Caki2 (cell line): ENCODE measurements at regions not wholly inside any gene's neighbourhood (a gene's known extent, or its start where the extent isn't known, plus 50 kb on each side); places are given as distances from the start of the nearest gene placed in this dataset.

Experiments used
- DNase-seq: peaks from one replicate; pipeline ENCODE4 v3.0.0-alpha.2; 2015; ENCODE audit warnings: low read depth
- in situ Hi-C: cut with HindIII; loops from 2 replicates; pipeline ENCODE4 v1.10.0; 2016; ENCODE audit warnings: low sequenced_read_pairs, low pct_unique_long_range_greater_than_20kb, mixed read lengths

DNA sequence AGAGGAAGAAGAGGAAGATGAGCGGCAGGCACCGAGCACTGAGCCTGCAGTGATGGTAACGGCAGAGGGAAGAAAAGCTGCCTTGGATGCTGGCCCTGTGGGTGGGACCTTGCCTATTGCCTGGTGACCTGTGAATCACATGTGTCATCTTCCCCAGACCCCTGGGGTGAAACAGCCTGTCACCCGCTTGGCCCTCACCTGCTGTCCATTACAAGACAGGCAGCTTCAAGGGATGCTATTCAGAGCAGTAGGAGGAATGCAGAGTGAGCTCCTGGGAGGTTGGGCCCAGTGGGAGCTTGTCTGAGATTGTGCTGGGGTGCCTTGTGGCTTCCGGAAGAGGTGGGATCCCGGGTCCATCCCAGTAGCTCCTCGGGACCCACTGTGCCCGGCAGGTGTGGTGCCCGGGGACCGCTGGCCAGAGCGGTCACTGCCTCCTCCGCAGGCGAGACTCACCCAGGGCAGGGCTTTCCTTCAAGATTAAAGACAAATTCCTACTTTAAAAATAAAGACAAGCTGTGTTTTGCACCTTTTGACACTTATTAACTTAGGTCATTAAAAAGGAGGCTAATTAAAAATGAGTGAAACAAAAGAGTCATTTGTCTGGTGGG, 440.2 kb upstream of the MKI67 start:
- DNase-seq: no peak
- in situ Hi-C loops: no loop called here

DNA sequence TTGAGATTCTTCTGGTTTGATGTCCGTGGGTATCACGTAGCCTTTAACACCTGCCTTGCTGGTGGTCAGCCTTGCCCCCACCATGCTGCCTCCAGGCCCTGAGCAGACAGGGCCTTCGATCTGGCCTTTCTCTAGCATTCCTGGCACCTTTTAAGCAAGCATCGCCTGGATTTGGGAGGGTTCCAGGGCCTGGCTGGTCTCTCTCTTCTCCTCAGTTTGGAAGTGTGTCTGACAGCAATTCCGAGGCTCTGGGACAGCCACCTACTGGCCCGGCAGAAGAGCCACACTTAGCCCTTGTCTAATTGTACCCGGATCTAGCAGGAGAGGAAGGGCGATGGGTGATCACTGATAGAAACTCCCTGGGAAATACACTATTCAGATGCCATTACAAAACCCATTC, 441.3 kb upstream of the MKI67 start:
- in situ Hi-C loops: no loop called here
- DNase-seq: no peak

DNA sequence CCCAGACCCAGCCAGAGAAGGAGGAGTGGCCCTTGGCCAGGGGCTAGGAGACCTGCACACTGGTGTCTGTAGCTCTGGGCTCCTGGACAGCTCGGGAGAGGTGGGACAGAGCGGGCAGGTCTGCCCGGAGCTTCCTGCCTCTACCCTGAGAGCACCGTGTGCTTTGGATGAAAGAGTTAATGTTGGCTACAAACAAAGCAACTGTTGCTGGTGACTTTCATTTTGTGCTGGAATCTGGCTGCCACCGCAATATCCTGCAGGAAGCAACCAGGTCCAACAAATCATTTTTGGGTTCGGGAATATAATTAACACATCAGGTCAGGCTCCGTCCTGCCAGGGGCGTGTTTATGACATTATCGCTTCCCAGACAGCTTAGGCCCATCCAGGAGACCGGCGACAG, 441.8 kb upstream of the MKI67 start:
- no peak for DNase-seq
- in situ Hi-C loops: no loop called here

DNA sequence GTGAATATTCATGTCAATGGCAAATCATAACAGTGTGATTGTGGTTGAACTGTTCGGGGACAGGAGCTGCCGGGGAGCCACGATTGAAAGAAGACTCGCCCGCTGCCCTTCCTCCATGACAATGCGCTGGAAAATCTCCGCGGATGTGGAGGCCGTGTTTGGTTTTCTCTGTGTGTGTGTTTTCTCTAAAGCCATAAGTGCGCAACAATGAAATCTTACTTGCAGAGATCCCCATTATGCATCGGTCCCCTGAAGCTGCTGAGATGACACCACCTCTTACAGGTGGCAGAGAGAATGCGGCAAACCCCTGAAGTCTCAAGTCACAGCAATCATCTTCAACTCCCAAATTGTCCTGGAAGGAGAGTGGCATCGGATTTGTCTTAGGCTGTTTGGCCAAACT, 442.3 kb upstream of the MKI67 start:
- in situ Hi-C loops: no loop called here
- no peak for DNase-seq

DNA sequence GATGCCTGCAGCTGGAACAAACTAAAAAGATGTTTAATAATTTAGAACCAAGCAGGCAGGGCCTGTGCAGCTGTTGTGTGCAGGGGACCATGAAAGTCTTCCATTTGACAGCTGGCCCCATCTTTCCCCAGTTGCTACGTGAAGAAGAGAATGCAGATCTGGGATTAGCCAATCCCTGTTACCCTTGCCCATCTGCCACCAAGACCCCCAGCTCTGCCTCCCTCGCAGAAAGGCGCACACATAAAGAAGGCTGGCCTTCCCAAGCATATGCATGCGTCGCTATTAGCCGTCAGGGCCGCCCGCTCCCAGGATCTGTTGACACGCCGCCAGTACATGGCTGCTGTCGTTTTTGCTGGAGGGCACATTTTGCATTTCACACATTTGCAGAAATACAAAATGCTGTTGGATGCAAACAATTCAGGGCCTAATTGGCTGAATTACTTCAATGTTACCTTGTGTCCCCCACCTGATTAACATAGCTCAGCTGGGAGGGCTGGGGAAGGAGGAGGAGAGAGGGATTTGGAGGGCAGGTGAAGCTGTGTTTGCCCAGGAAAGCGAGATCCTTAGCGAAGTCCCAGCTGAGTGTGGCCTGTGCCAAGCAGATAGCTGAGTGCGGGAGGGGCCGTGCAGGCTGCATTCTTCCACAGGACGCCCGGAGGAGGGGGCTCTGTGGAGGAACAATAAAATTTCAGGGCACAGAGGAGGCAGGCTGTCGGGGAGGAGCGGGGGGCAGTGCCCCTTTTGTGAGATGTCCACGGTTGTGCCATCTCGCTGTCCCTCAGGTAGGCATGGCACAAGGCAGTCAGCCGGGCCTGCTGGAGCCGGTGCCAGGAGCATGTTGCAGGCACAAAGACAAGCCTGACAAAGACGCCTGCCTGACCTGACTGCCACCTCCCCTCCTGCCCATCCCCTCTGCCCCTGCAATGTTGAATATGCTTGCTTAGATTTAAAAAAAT, 443.0 kb upstream of the MKI67 start:
- in situ Hi-C loops: no loop called here
- no peak for DNase-seq

DNA sequence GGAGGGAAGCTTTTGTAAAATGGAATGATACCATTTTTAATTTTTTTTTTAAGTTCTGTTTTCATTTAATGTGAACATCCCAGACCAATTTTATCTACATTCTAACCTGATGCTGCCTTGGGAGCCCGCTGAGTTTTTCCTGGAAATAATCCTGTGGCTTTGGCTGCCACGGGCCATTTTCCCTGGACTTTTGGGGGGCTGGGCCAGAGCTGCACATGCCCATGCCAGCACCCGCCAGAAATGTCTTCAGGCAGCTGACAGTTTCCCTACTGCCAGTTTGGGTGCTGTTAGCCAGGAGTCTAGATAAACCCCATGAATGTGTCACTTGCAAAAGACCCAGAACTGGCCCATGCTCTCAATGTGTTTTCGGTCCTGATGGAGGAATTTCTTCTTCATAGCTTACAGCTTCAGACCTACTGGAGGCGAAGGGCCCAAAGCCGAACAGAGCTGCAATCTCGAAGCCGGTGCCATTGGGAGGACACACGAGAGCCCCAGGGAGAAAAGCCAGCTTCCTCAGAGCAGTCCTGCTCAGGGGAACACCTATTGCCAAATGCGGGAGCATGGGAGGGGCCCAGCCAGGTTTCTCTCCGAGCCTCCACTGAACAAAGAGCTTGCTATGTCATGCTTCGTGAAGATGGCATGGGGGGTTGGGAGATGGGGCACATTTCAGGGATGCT, 444.2 kb upstream of the MKI67 start:
- in situ Hi-C loops: no loop called here
- no peak for DNase-seq

DNA sequence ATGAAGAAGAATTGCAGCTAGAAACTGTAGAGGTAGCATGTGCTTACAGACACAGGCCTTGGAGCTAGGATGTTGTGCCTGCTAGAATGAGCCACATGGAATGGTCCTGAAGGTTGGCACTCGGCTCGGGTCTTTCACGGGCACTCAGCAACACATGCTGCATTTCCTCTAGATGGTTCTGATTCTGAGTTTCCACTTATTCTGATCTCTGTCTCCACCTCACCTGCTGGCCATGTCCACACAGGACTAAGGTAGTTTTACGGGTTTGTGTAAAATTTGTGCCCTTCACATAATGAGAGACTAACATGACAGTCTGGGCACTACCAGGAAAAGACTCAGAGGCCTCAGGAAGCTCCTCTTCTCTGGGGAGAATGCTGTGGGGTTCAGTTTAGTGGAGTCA, 444.8 kb upstream of the MKI67 start:
- in situ Hi-C loops: no loop called here
- DNase-seq: no peak

DNA sequence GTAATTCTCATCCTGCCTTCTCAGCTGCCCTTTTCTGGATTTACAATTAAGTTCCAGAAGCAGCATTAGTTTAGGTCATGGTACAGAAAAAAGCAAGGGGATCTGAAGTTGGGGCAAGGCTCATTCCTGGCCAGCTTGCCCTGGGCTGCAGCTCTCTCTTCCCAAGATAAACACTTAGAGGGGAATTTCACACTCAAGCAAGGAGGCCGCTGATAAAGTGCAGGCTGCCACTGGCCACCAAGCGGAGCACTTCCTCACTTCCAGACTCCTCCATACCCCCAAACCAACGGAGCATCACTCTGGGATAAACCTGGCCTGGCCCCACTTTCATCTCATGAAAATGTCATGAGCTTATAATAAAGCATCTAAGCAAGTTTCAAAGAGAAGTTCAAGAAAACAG, 445.5 kb upstream of the MKI67 start:
- no peak for DNase-seq
- in situ Hi-C loops: no loop called here

DNA sequence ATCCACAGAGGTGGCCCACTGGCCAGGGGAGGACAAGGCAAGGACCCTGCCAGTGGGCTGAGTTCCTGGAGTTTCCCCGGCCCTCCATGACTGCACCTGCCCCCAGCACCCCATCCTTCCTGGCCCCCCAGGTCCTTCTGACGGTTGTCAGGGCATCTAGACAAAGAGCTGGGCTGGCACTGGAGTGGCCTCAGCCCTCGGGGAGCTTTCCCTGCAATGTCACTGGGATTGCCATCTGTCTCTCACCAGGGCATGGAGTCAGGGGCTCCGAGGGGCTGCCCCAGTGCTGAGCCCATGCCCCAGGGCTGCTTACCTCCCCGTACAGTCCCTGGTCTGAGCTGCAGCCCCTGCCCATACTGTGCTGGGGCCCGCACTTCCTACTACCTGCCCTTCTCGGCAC, 446.5 kb upstream of the MKI67 start:
- DNase-seq: no peak
- in situ Hi-C loops: no loop called here

DNA sequence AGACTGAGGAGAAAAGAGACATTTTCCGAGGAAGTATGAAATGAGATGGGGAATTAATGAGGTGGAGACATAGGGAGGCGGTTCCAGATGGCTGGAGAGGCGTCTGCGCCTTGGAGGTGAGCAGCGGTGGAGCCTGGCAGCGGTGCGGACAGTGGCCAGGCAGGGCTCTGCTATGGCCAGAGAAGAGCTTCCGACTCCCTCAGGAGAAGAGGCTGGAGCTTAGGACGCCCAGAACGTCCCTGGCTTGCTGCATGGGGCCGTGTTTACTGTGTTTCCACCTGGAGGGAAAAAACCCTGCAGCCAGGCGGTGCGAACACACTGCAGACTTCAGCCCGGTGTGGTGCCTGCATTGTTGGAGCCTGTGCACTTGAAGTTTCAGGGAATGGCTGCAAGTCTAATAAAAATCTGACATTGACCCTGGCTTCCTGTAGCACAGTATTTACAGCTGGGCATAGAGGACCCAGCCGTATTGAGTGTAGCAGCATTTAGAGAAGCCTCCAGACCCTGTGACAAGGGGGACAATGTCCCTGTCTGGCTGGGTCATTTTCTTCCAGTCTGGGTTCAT, 447.1 kb upstream of the MKI67 start:
- no peak for DNase-seq
- in situ Hi-C loops: no loop called here

DNA sequence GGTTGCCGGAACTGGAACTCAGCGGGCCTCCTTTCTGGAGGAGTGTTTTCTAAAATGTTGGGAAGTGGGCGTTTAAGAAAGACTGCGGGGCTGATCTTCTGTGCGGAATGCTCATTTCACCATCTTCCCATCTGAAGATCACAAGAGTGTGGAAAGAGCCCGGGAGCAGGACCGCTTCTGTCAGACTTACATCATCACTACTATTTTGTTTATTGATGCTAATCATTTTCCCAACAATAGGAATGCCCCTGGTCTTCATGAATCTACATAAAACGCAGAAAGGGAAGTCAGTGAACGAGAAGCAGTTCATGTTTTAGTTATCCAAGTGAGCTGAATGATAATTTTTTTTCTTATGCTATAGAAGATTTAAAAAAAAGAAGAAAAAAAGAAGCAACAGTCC, 447.8 kb upstream of the MKI67 start:
- in situ Hi-C loops: no loop called here
- DNase-seq: no peak

DNA sequence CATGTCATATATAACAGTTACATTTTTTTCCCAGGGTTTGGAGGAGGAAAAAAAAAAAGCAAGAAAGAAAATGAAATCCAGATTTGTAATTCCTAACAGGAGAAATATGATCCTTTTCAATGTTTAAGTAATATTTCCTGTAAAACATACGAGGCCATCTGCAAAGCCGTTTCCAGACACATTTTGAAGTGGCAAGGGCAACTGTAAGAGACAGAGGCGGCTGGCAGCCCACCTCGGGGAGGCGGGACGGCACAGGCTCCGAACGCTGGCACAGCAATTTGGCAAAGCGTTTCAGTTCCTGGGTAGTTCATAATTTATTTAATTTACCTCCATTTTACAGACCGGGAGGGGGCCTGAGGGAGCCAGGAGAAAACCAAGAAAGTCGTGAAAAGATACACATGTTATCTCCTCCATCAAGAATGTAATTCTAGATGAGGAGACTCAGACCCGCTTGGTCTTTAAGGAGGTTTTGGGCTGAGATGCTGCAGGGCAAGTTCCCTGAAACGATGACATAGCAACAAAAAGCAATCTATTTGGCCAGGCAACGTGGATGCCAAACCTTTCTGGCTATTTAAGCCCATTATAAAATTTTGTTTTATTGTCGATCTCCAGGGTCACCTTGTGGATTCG, 448.5 kb upstream of the MKI67 start:
- no peak for DNase-seq
- in situ Hi-C loops: no loop called here

DNA sequence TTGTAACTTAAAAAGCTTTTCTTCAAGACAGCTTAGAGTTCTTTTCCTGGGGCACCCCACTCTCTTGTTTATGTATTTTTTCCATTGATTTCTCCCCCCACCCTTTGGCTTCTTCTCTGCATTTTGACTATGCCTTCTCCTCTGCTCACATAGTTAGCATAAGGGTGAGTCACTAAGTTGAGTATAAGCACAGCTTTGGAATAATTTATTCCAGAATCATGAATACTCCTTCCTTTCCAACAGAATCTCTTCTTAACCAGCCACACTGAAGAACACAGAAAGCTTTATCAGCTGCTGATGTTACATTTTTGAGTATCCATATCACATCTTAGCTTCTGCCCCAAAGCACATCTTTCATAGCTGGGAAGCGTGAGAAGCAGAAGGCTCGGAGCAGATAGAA, 449.5 kb upstream of the MKI67 start:
- in situ Hi-C loops: no loop called here
- DNase-seq: no peak

DNA sequence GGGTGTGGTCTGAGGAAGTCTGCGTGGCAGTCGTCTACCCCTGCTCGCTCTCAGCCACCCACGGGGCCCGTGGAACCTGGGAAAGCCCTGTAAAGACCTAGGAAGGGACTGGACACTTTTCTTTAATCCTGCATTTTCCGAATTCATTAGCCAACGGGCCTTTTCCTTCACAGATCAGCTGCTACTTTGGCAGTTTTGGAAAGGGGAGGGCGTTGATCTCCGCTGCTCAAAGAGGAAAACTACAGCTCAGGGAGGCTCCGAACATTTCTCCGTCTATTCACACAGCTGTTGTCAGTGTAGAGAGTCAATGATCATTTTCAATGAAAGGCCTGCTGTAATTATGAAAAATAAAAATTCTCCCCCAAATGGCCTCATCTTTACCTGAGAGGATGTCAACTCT, 450.1 kb upstream of the MKI67 start:
- in situ Hi-C loops: no loop called here
- no peak for DNase-seq

DNA sequence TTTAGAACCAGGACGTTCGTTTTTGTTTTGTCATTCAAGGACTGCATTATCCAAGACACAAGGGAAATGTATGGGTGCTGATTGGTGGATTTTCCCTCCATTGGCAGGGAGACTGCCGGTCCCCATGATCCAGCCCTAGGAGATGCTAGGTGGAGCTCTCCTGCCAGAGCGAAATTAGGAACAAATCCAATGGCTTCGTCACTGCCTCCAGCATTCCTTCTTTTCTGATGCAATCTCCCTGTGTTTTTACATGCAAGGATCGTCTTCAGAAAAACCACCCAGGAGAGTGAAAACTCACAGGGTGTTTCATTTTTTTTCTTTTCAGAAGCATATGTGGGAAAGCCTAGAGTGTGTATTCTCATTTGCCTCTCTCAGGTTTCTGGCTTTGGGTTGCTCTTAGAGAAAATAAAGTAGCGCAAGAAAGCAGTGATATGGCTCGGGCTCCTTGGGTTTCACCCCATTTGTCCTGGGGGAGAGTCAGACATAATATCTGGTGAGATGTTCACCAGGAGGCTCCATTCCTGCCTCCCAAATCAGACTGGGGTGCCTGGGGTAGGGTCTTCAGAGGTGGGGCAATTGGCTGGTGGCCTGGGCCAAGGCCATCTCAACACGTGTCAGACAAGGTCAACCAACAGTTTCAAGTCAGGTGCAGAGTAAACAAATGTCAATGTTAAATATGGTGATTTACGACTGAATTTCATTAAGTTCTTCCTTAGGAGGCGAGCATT, 450.9 kb upstream of the MKI67 start:
- DNase-seq: no peak

DNA sequence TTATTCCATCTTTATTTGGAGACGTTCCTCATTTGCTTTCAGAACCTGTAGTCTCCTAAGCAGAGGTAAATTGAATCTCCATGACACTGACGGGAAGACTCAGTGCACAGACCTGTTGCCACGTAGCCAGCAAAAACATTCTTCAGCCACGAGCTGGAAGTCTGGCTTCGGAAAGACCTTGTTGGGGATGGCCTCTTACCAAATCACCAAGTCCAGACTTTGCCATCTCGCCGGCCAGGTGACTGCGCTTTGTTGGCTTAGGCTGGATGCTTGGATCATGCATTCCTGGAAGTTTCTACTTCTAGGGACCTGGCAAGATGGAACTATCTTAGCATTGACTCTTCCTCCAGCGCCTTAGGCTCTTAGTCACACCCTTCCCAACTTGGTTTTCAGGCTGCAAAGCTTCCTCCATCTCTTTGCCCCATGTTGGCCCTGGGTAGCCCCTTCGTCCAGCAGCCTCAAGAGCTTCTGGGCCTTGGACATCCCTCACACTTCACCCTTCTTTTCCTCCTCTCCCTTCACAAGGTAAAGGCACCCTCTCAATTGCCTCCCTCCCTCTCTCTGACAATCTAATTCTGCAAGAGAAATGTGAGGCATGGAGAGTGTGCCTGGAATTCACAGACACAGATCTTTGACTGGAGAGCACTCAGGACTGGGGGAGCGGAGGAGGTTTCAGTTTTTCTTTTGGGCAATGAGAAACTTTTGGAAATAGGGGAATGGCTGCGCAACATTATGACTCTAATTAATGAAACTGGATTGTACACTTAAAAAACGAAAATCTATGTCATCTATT, 451.9 kb upstream of the MKI67 start:
- no peak for DNase-seq

More for the DNA sequence above, 450.9 kb upstream of the MKI67 start:
- in situ Hi-C loops: no loop called here

DNA sequence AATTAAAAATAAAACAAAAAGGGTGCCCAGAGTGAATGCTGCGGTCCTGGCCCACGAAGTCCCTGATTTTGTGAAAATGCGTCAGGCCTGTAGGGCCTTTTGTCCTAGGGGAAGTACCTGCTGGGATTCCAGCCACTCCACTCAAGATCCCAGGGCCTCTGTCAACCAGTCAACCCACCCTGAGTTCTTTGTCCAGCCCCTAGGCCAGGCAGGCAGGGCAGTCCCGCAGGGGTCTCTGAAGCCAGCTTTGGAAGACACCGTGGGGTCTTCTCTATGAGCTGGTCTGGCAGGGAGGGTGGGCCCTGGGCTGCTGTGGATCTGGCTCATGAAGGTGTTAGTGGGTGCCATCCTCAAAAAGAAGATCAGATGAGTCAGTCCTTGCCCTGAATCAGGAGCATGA, 452.5 kb upstream of the MKI67 start:
- DNase-seq: no peak
- in situ Hi-C loops: no loop called here

More for the DNA sequence above, 451.9 kb upstream of the MKI67 start:
- in situ Hi-C loops: no loop called here
